Pancreas (tissue), 10 donors: ENCODE measurements at regions not wholly inside any gene's neighbourhood (a gene's known extent, or its start where the extent isn't known, plus 50 kb on each side); places are given as distances from the start of the nearest gene placed in this dataset.

Experiments
- ATAC-seq, 4 donors: fragments of 200-7000 bp; cut with Tn5 transposase; one replicate each; pipeline versions ENCODE4 v1.8.0 to v1.9.1; 2020; ENCODE audit warnings: mild to moderate bottlenecking in 4 of 4, moderate library complexity in 4 of 4
- DNase-seq, 6 donors: peaks; one replicate each; pipeline ENCODE4 v3.0.0-alpha.2; 2020
- FAIRE-seq: peaks from 2 replicates; lab custom pipeline; 2012; peaks lifted over from hg19 to GRCh38; lab: Jason Lieb, UNC
- H3K27ac ChIP-seq, 4 donors: fragments of 200-600 bp; sonication (generic); 1 replicate in 3 of 4; 2 replicates in 1 of 4; pipeline versions ENCODE4 v1.5.0 to v1.8.0; 2020
- H3K27me3 ChIP-seq, 4 donors: fragments of 200-600 bp; one replicate each; pipeline ENCODE4 v1.8.0; 2021
- H3K36me3 ChIP-seq, 3 donors: fragments of 200-600 bp; sonication (generic) in 1 of 3; one replicate each; pipeline versions ENCODE4 v1.5.0 to v1.8.0; 2020 to 2021
- H3K4me1 ChIP-seq, 3 donors: fragments of 200-600 bp; one replicate each; pipeline ENCODE4 v1.8.0; 2021
- H3K4me3 ChIP-seq, 4 donors: fragments of 200-600 bp; sonication (generic) in 2 of 4; one replicate each; pipeline versions ENCODE4 v1.5.0 to v1.8.0; 2020 to 2021
- H3K9me3 ChIP-seq, 4 donors: fragments of 200-600 bp; one replicate each; pipeline ENCODE4 v1.8.0; 2021
- CTCF ChIP-seq, 4 donors: fragments of 200-600 bp; sonication (generic) in 3 of 4; IDR thresholded peaks; one replicate each; pipeline versions ENCODE4 v1.5.0 to v1.8.0; 2021; ENCODE audit warnings: antibody characterized with exemption in 4 of 4
- WGBS, 2 donors: extraction: QIAGEN DNeasy Blood & Tissue Kit; methylation state at CpG; one replicate each; pipeline ENCODE4 v1.1.7; 2013; 5-methylcytosine and 5-hydroxymethylcytosine counted together
- intact Hi-C, 3 donors: fragments of 100-400 bp; cut with DNase I; formaldehyde crosslinking; loops; one replicate each; pipeline versions ENCODE4 v1.11.1 to v1.14.2; 2022
- donor health status: healthy with polysubstance abuse.
- donor health status: DM: no; HTN: no; CAD: no; lungs with moderate emphysema.
- donor health status: DM: no; HTN: no; CAD: no.
- donor health status: control.
- donor health status: control.
- donor health status: Bipolar disorder and iron deficiency.
- donor health status: DM: yes; HTN: yes; CAD: no.
- donor health status: DM: no; HTN: no; CAD: no.
- donor health status: DM: no; HTN: no; CAD: no.
- donor health status: DM: yes; HTN: yes; CAD: no.

- intact Hi-C loops: no loop called here
- no peak for FAIRE-seq
- Histone ChIP-seq H3K36me3 (no peaks in the 10 kb centered on the region), H3K9me3 (no peaks in the 10 kb centered on the region), H3K4me1 (no peaks in the 10 kb centered on the region), H3K4me3 (no peak overlapping the region), H3K27me3 (no peaks in the 10 kb centered on the region), H3K27ac (no peak overlapping the region)
- 41 to 54% methylated on average over 14 of the region's 14 CpGs for WGBS, 2 donors
- no peak for DNase-seq
- no peak for ATAC-seq
- no peak for TF ChIP-seq CTCF (IDR thresholded peaks at IDR 0.05)
These were observed 469.6 kb downstream of the NPHP4 start for GRCh38 chr1:5522531-5523145.

GRCh38 chr1:5519366-5520135 lies 472.7 kb downstream of the NPHP4 start:
- no peak for TF ChIP-seq CTCF (IDR thresholded peaks at IDR 0.05)
- Histone ChIP-seq H3K27me3 (no peaks in the 10 kb centered on the region), H3K27ac (no peak overlapping the region), H3K9me3 (no peaks in the 10 kb centered on the region), H3K4me1 (no peaks in the 10 kb centered on the region), H3K36me3 (no peaks in the 10 kb centered on the region), H3K4me3 (no peak overlapping the region)
- WGBS, 2 donors: 74 to 78% methylated on average over 10 of the region's 10 CpGs
- no peak for DNase-seq
- intact Hi-C loops: loop anchor here (10.0 kb wide), 2 partner anchors 225 to 455 kb away; no protein-coding TSS in a partner anchor
- no peak for FAIRE-seq
- ATAC-seq: no peak

- peaks cover 0 to 10% (median 4%) of the 10 kb centered on the region in 3 donors for H3K4me1 ChIP-seq
- no peak for TF ChIP-seq CTCF (IDR thresholded peaks at IDR 0.05)
- no peak overlapping the region for H3K27ac ChIP-seq
- no peak for DNase-seq
- H3K4me3 ChIP-seq: no peak overlapping the region
- H3K27me3 ChIP-seq: no peaks in the 10 kb centered on the region
- no peaks in the 10 kb centered on the region for H3K36me3 ChIP-seq
- WGBS, 2 donors: 69 to 78% methylated on average over 10 of the region's 10 CpGs
- FAIRE-seq: no peak
- ATAC-seq: no peak
- intact Hi-C loops: loop anchor here (10.0 kb wide), 2 partner anchors 228 to 458 kb away; no protein-coding TSS in a partner anchor
- no peaks in the 10 kb centered on the region for H3K9me3 ChIP-seq
These were observed 475.5 kb downstream of the NPHP4 start for GRCh38 chr1:5516756-5517155.

GRCh38 chr1:5515501-5515900 lies 476.7 kb downstream of the NPHP4 start:
- Histone ChIP-seq H3K4me3 (no peak overlapping the region), H3K27me3 (no peaks in the 10 kb centered on the region), H3K27ac (no peak overlapping the region), H3K4me1 (peaks cover 0 to 10% (median 4%) of the 10 kb centered on the region in 3 donors), H3K36me3 (no peaks in the 10 kb centered on the region), H3K9me3 (no peaks in the 10 kb centered on the region)
- intact Hi-C loops: loop anchor here (10.0 kb wide), 2 partner anchors 229 to 459 kb away; no protein-coding TSS in a partner anchor
- no peak for TF ChIP-seq CTCF (IDR thresholded peaks at IDR 0.05)
- DNase-seq (no peak), ATAC-seq (no peak), FAIRE-seq (no peak)
- WGBS, 2 donors: 73 to 83% methylated on average over 6 of the region's 6 CpGs
